ENCODE measurements at regions not wholly inside any gene's neighbourhood (a gene's known extent, or its start where the extent isn't known, plus 50 kb on each side); places are given as distances from the start of the nearest gene placed in this dataset.
"Not testable (repeated sequence)": the region's sequence is repeated elsewhere in the genome, so short reads cannot be mapped to it uniquely, and the experiment has no call there.

GRCh38 chr6:115834542-115834941 is 226.1 kb downstream of the FRK start:
- H3K36me3 Mint-ChIP-seq (ENCODE audit: low read depth); H3K4me1 Mint-ChIP-seq (ENCODE audit: low read depth); H3K27ac Mint-ChIP-seq; H3K27me3 Mint-ChIP-seq (ENCODE audit: low read depth); H3K4me3 Mint-ChIP-seq; H3K9me3 Mint-ChIP-seq: not testable (repeated sequence)

GRCh38 chr6:115832786-115833185 is 227.9 kb downstream of the FRK start:
- Mint-ChIP-seq H3K4me1 (ENCODE audit: low read depth) (no peaks in the 10 kb centered on the region), H3K27me3 (ENCODE audit: low read depth) (no peaks in the 10 kb centered on the region), H3K36me3 (ENCODE audit: low read depth) (no peaks in the 10 kb centered on the region), H3K9me3 (no peaks in the 10 kb centered on the region), H3K4me3 (no peak overlapping the region), H3K27ac (no peak overlapping the region)

- H3K4me1 Mint-ChIP-seq (ENCODE audit: low read depth) = no peaks in the 10 kb centered on the region
- H3K9me3 Mint-ChIP-seq = no peaks in the 10 kb centered on the region
- H3K36me3 Mint-ChIP-seq (ENCODE audit: low read depth) = no peaks in the 10 kb centered on the region
- H3K27ac Mint-ChIP-seq = no peak overlapping the region
- no peak overlapping the region for H3K4me3 Mint-ChIP-seq
- no peaks in the 10 kb centered on the region for H3K27me3 Mint-ChIP-seq (ENCODE audit: low read depth)
Measured at GRCh38 chr6:115832186-115832585, 228.5 kb downstream of the FRK start.

- Mint-ChIP-seq H3K27me3 (ENCODE audit: low read depth) (no peaks in the 10 kb centered on the region), H3K4me1 (ENCODE audit: low read depth) (no peaks in the 10 kb centered on the region), H3K36me3 (ENCODE audit: low read depth) (no peaks in the 10 kb centered on the region), H3K27ac (no peak overlapping the region), H3K4me3 (no peak overlapping the region), H3K9me3 (no peaks in the 10 kb centered on the region)
Measured at GRCh38 chr6:115830895-115831294, 229.8 kb downstream of the FRK start.

- Mint-ChIP-seq H3K4me3 (no peak overlapping the region), H3K9me3 (peaks cover 12% of the 10 kb centered on the region), H3K27ac (no peak overlapping the region), H3K27me3 (ENCODE audit: low read depth) (no peaks in the 10 kb centered on the region), H3K36me3 (ENCODE audit: low read depth) (no peaks in the 10 kb centered on the region), H3K4me1 (ENCODE audit: low read depth) (no peaks in the 10 kb centered on the region)
Measured at GRCh38 chr6:115821798-115822197, 238.9 kb downstream of the FRK start.

- no peaks in the 10 kb centered on the region for H3K36me3 Mint-ChIP-seq (ENCODE audit: low read depth)
- no peak overlapping the region for H3K4me3 Mint-ChIP-seq
- no peak overlapping the region for H3K27ac Mint-ChIP-seq
- H3K4me1 Mint-ChIP-seq (ENCODE audit: low read depth) = no peaks in the 10 kb centered on the region
- peaks cover 12% of the 10 kb centered on the region for H3K9me3 Mint-ChIP-seq
- no peaks in the 10 kb centered on the region for H3K27me3 Mint-ChIP-seq (ENCODE audit: low read depth)
Measured at GRCh38 chr6:115819506-115819905, 241.2 kb downstream of the FRK start.

- Mint-ChIP-seq H3K27ac (no peak overlapping the region), H3K9me3 (peaks cover 12% of the 10 kb centered on the region), H3K4me1 (ENCODE audit: low read depth) (no peaks in the 10 kb centered on the region), H3K4me3 (no peak overlapping the region), H3K27me3 (ENCODE audit: low read depth) (no peaks in the 10 kb centered on the region), H3K36me3 (ENCODE audit: low read depth) (no peaks in the 10 kb centered on the region)
Measured at GRCh38 chr6:115817161-115817560, 243.5 kb downstream of the FRK start.

- no peaks in the 10 kb centered on the region for H3K4me1 Mint-ChIP-seq (ENCODE audit: low read depth)
- no peak overlapping the region for H3K4me3 Mint-ChIP-seq
- H3K27me3 Mint-ChIP-seq (ENCODE audit: low read depth) = no peaks in the 10 kb centered on the region
- no peaks in the 10 kb centered on the region for H3K36me3 Mint-ChIP-seq (ENCODE audit: low read depth)
- H3K9me3 Mint-ChIP-seq = peaks cover 7% of the 10 kb centered on the region
- H3K27ac Mint-ChIP-seq = no peak overlapping the region
Measured at GRCh38 chr6:115814907-115815306, 245.8 kb downstream of the FRK start.

GRCh38 chr6:115811541-115811940 is 249.2 kb downstream of the FRK start:
- H3K4me3 Mint-ChIP-seq = no peak overlapping the region
- H3K4me1 Mint-ChIP-seq (ENCODE audit: low read depth) = no peaks in the 10 kb centered on the region
- H3K27ac Mint-ChIP-seq = no peak overlapping the region
- no peaks in the 10 kb centered on the region for H3K36me3 Mint-ChIP-seq (ENCODE audit: low read depth)
- no peaks in the 10 kb centered on the region for H3K27me3 Mint-ChIP-seq (ENCODE audit: low read depth)
- no peaks in the 10 kb centered on the region for H3K9me3 Mint-ChIP-seq

- H3K9me3 Mint-ChIP-seq = no peaks in the 10 kb centered on the region
- no peaks in the 10 kb centered on the region for H3K27me3 Mint-ChIP-seq (ENCODE audit: low read depth)
- no peak overlapping the region for H3K27ac Mint-ChIP-seq
- H3K36me3 Mint-ChIP-seq (ENCODE audit: low read depth) = no peaks in the 10 kb centered on the region
- H3K4me1 Mint-ChIP-seq (ENCODE audit: low read depth) = no peaks in the 10 kb centered on the region
- H3K4me3 Mint-ChIP-seq = no peak overlapping the region
Measured at GRCh38 chr6:115798229-115798628, 262.5 kb downstream of the FRK start.

- H3K36me3 Mint-ChIP-seq (ENCODE audit: low read depth) = no peaks in the 10 kb centered on the region
- no peak overlapping the region for H3K4me3 Mint-ChIP-seq
- no peaks in the 10 kb centered on the region for H3K9me3 Mint-ChIP-seq
- no peak overlapping the region for H3K27ac Mint-ChIP-seq
- H3K4me1 Mint-ChIP-seq (ENCODE audit: low read depth) = no peaks in the 10 kb centered on the region
- no peaks in the 10 kb centered on the region for H3K27me3 Mint-ChIP-seq (ENCODE audit: low read depth)
Measured at GRCh38 chr6:115796829-115797228, 263.9 kb downstream of the FRK start.

- H3K4me1 Mint-ChIP-seq (ENCODE audit: low read depth) = no peaks in the 10 kb centered on the region
- H3K27me3 Mint-ChIP-seq (ENCODE audit: low read depth) = no peaks in the 10 kb centered on the region
- H3K36me3 Mint-ChIP-seq (ENCODE audit: low read depth) = no peaks in the 10 kb centered on the region
- H3K27ac Mint-ChIP-seq = no peak overlapping the region
- H3K9me3 Mint-ChIP-seq = no peaks in the 10 kb centered on the region
- no peak overlapping the region for H3K4me3 Mint-ChIP-seq
Measured at GRCh38 chr6:115796061-115796460, 264.6 kb downstream of the FRK start.

GRCh38 chr6:115783402-115784061 is 277.2 kb downstream of the FRK start:
- no peaks in the 10 kb centered on the region for H3K9me3 Mint-ChIP-seq
- no peak overlapping the region for H3K27ac Mint-ChIP-seq
- H3K4me3 Mint-ChIP-seq = no peak overlapping the region
- H3K27me3 Mint-ChIP-seq (ENCODE audit: low read depth) = no peaks in the 10 kb centered on the region
- H3K4me1 Mint-ChIP-seq (ENCODE audit: low read depth) = no peaks in the 10 kb centered on the region
- H3K36me3 Mint-ChIP-seq (ENCODE audit: low read depth) = no peaks in the 10 kb centered on the region

GRCh38 chr6:115782612-115783011 is 278.1 kb downstream of the FRK start:
- Mint-ChIP-seq H3K36me3 (ENCODE audit: low read depth) (no peaks in the 10 kb centered on the region), H3K27me3 (ENCODE audit: low read depth) (no peaks in the 10 kb centered on the region), H3K9me3 (no peaks in the 10 kb centered on the region), H3K4me3 (no peak overlapping the region), H3K4me1 (ENCODE audit: low read depth) (no peaks in the 10 kb centered on the region), H3K27ac (no peak overlapping the region)

GRCh38 chr6:115773741-115774140 is 286.9 kb downstream of the FRK start:
- no peaks in the 10 kb centered on the region for H3K27me3 Mint-ChIP-seq (ENCODE audit: low read depth)
- no peaks in the 10 kb centered on the region for H3K4me1 Mint-ChIP-seq (ENCODE audit: low read depth)
- H3K36me3 Mint-ChIP-seq (ENCODE audit: low read depth) = no peaks in the 10 kb centered on the region
- no peaks in the 10 kb centered on the region for H3K9me3 Mint-ChIP-seq
- no peak overlapping the region for H3K4me3 Mint-ChIP-seq
- H3K27ac Mint-ChIP-seq = no peak overlapping the region

GRCh38 chr6:115770851-115771250 is 289.8 kb downstream of the FRK start:
- Mint-ChIP-seq H3K4me1 (ENCODE audit: low read depth) (no peaks in the 10 kb centered on the region), H3K27me3 (ENCODE audit: low read depth) (no peaks in the 10 kb centered on the region), H3K9me3 (no peaks in the 10 kb centered on the region), H3K27ac (no peak overlapping the region), H3K36me3 (ENCODE audit: low read depth) (no peaks in the 10 kb centered on the region), H3K4me3 (no peak overlapping the region)

Data from T-helper 1 cell treated with Interleukin-12 subunit alpha and Interleukin-12 subunit beta and Interleukin-4 antibody, amounts not matched to agents 30 μg/mL and 1 μg/mL, for 36 hours (primary cell).